AG04449 (cell line): ENCODE measurements at regions not wholly inside any gene's neighbourhood (a gene's known extent, or its start where the extent isn't known, plus 50 kb on each side); places are given as distances from the start of the nearest gene placed in this dataset.

Source experiments
- CTCF ChIA-PET: fragments of 350-600 bp; formaldehyde crosslinking; extraction: SDS; loops from one replicate; lab custom pipeline; 2021; ENCODE audit warnings: antibody characterized with exemption; lab: Yijun Ruan, JAX
- POLR2A ChIA-PET: fragments of 400-600, 350-600 bp; formaldehyde crosslinking; extraction: SDS; loops from one replicate; lab custom pipeline; 2020; ENCODE audit warnings: antibody characterized with exemption, inconsistent platforms; lab: Yijun Ruan, JAX
- DNase-seq: peaks from one replicate; pipeline ENCODE4 v3.0.0-alpha.2; 2010; ENCODE audit warnings: low read depth, low spot score
- H3K4me3 ChIP-seq: 2 replicates; pipeline ENCODE4 v1.5.1; 2011; ENCODE audit warnings: low read depth, mild to moderate bottlenecking, control low read depth, low read length
- CTCF ChIP-seq: IDR thresholded peaks from one replicate; pipeline ENCODE4 v1.5.1; 2011; ENCODE audit warnings: mild to moderate bottlenecking, moderate library complexity, low read length, control low read depth, inconsistent platforms; ENCODE audit not compliant: insufficient read depth; ENCODE audit errors: missing control alignments

GRCh38 chr2:221309892-221310583, 262.1 kb downstream of the EPHA4 start:
- no peak for TF ChIP-seq CTCF
- DNase-seq = no peak
- ChIA-PET CTCF (no interaction called here), POLR2A (no interaction called here)
- no peak overlapping the region for H3K4me3 ChIP-seq

- CTCF ChIA-PET = no interaction called here
- DNase-seq = no peak
- no peak overlapping the region for H3K4me3 ChIP-seq
- no peak for TF ChIP-seq CTCF
- POLR2A ChIA-PET = no interaction called here
These were observed 261.4 kb downstream of the EPHA4 start for GRCh38 chr2:221310730-221311129.

GRCh38 chr2:221312634-221313033, 259.5 kb downstream of the EPHA4 start:
- no peak for TF ChIP-seq CTCF
- CTCF ChIA-PET = no interaction called here
- POLR2A ChIA-PET = no interaction called here
- DNase-seq = no peak
- H3K4me3 ChIP-seq = no peak overlapping the region

GRCh38 chr2:221314786-221315185, 257.3 kb downstream of the EPHA4 start:
- no peak for DNase-seq
- ChIA-PET CTCF (no interaction called here), POLR2A (no interaction called here)
- TF ChIP-seq CTCF = no peak
- H3K4me3 ChIP-seq = no peak overlapping the region

GRCh38 chr2:221318376-221319130, 253.6 kb downstream of the EPHA4 start:
- TF ChIP-seq CTCF = no peak
- DNase-seq = no peak
- CTCF ChIA-PET = no interaction called here
- no peak overlapping the region for H3K4me3 ChIP-seq
- POLR2A ChIA-PET = no interaction called here

- POLR2A ChIA-PET = no interaction called here
- CTCF ChIA-PET = no interaction called here
- TF ChIP-seq CTCF = no peak
- H3K4me3 ChIP-seq = no peak overlapping the region
- no peak for DNase-seq
These were observed 249.4 kb downstream of the EPHA4 start for GRCh38 chr2:221322741-221323140.
